ENCODE measurements at regions not wholly inside any gene's neighbourhood (a gene's known extent, or its start where the extent isn't known, plus 50 kb on each side); places are given as distances from the start of the nearest gene placed in this dataset.

GRCh38 chr9:79962150-79962549 is 390.4 kb downstream of the TLE4 start:
- no peak for DNase-seq

GRCh38 chr9:79955300-79955699 is 383.5 kb downstream of the TLE4 start:
- no peak for DNase-seq

- no peak for DNase-seq
These were observed 382.1 kb downstream of the TLE4 start for GRCh38 chr9:79953908-79954307.

DNA sequence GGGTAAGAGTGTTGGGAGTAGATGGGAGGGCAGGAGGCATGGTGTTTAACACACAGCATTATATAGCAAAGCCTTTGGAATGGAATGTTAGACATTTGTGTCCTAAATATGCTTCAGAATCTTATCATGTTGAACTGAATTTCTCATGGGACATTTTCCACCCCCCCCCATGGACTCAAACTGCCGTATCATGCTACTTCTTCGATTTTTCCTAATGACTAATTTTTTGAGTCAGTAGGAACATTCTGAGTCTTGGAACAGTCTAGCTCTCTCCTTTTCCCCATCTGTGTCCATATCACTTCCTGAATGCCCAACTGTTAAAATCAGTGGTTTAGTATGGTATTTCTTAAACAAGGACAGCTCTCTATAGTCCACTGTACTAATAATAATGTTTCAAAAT is 380.6 kb downstream of the TLE4 start:
- DNase-seq, result no peak

- DNase-seq, result no peak
These were observed 374.9 kb downstream of the TLE4 start for GRCh38 chr9:79946712-79947111.

GRCh38 chr9:79945495-79945894 is 373.7 kb downstream of the TLE4 start:
- DNase-seq, result no peak

- no peak for DNase-seq
These were observed 373.3 kb downstream of the TLE4 start for GRCh38 chr9:79945016-79945415.

- no peak for DNase-seq
These were observed 369.2 kb downstream of the TLE4 start for GRCh38 chr9:79940919-79941318.

DNA sequence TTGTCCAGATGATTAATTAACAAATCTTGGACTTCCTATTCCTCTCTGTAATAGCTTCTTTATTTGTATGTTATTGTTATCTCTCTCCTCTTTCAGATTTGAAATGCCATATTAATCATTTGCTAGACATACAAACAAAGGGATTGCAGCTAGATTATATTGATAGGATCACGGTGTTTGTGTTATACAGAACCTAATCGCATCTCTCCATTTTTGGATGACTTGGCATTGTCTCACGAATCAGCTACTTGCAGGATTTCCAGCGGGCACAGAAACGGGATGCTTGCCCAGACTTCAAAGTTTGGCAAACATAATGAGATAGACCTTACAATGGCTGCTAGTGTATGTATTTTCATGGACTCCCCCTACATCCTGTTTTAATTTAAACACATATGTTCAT is 368.1 kb downstream of the TLE4 start:
- no peak for DNase-seq

DNA sequence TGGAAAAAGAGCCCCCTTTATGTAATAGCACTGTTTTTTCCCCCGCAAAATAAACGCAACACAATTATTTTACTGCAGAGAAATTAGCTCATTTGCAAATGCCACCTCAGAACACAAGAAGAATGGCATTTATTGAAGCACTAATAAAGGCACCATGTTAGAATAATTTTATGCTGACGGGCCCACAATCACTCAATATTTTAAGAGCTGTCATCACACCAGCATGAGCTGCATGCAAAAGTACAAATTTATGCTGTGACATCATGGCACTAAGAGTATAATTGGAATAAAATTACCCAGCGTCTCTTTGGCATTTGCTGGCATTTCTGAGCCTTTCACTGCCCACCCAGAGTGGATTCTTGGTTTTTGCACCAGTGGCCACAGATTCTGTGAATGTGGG is 364.6 kb downstream of the TLE4 start:
- no peak for DNase-seq

GRCh38 chr9:79929285-79929684 is 357.5 kb downstream of the TLE4 start:
- DNase-seq, result no peak

DNA sequence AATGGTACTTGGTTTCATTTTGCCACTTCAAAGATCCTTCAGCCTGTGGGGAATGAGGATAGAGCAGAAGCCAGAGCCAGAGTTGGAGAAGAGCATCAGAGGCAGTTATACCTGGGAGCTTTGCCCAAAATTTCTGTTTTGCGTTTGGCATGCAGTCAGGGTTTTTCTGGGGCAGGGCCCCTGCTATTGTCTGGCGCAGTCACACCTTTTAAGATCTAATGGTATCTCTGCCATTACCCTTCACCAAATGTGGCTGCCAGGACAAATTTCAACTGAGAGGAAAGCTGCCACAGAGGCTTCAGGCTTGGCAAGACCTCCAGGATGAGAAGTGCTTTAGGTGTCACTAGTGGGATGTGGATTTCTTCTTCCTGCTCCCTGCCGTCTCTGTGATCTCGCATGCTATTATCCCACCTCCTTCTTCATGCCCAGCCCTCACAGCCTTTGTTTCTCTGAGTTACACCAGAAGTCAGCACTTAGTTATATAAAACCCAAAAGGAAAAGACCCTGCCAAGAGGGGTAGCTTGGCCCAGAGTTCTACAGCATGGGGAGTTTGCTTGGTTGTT is 357.0 kb downstream of the TLE4 start:
- DNase-seq, result no peak

GRCh38 chr9:79925326-79925725 is 353.6 kb downstream of the TLE4 start:
- no peak for DNase-seq

- DNase-seq, result no peak
These were observed 353.1 kb downstream of the TLE4 start for GRCh38 chr9:79924836-79925235.

DNA sequence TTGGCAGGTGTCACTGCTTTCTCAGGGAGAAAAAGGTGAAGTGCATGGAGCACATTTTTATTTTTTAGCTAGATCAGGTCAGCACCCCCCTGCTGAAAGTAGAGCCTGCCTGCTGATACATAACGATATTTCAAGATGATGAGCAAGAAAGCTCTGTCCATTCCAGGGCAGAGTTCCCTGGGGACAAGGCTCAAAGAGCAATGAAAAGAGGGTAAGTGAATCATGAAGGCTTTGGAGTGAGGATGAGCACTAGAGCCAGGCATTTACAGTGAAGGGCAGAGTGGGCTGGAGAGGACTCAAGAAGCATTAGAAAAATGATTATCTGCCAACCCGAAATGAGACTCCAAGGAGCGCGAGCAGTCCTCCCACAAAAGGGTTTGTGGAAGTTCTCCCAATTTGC is 345.7 kb downstream of the TLE4 start:
- no peak for DNase-seq

- no peak for DNase-seq
These were observed 342.1 kb downstream of the TLE4 start for GRCh38 chr9:79913867-79914266.

- no peak for DNase-seq
These were observed 340.7 kb downstream of the TLE4 start for GRCh38 chr9:79912318-79913070.

DNA sequence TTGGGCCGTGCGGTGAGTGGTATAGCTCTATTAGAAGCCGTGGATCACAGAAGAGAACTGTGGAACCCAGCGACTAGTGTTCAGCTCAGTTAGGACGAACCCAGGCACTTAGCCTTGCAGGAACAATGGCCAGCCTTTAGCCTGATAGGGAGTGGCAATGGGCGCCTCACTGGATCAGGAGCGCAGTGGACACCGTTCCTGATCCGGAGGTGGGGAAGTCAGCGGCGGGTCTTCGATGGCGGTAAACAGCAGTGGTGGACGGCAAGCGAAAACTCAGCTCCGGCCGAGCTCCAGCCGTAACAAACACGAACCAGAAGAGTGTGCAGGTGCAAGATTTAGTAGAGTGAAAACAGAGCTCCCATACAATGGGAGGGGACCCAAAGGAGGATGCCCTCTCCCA is 340.0 kb downstream of the TLE4 start:
- DNase-seq, result no peak

DNA sequence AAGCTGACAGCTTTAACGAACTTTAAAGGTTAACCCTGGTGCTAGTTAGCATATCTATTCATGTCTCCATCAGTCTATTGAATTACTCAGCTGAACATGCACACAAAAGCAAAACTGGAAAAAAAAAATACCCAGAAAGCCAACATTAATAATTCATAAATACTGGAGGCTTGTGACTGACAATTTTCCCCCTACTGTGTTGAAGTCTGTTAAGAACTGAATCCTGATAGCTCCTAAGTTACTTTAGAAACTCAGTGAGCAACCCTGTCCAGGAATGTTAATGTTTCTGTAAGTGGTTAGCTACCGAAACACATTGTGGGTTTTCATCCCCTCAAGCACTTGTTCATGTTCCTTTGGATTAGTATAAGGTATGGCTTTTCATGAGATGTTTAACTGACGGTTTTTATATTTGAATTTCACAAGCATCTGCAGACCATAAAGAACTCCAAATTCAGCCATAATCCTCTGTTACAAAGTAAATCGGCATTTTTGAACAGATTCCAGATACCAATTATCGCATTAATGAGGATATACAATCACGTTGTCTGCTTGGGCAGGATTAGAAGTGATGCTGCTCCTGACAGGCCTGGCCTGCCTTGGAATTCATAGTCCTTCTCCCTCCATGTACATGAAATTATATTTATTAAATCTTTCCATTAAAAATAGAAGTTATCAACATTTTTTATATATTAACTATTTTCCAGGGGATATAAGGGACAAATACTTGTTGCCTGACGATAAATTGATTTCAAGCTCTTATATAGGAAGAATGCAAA is 331.2 kb downstream of the TLE4 start:
- no peak for DNase-seq

DNA sequence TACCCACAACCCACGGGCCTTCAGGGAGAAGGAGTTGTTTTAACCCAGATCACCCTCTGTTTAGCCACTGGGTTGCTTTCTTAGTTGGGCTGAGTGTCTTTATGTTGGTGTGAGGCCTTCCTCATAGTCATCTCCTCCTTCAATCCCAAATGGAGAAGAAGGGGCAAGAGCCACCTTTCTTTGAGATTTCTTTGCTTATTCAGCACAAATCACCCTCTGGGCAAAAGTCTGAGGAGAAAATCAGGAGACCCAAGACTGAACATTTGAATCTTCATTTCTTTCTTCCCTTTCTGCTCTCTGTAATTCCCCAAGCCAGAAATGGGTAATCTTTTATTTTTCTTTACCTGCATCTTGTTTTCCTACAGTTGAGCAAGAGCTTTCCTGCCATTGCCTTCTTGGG is 329.0 kb downstream of the TLE4 start:
- no peak for DNase-seq

DNA sequence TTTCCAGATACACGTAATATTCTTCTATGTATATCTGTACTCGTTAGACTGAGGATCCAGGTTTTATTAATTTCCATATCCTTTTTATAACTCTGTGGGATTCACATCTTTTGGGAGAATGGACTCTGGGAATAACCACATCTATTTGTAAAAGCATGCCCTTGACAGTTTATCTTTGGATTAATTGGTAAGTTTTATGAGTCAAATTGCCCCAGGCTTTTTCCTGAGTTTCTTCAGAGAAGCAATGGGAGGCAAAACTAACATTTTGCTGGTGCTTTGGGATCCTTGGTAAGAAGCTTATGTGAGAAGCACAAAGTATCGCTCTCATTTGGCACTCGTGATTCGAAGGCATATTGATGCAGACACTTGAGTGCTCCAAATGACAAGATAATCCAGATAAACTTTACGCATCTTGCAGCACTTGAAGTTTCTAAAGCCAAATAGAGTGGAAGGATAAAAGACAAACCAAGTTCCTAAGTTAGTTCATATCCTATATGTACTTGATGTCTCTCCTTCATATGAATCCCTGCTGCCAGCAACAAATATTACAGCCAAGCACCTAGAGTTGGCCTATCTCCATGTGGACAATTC is 324.7 kb downstream of the TLE4 start:
- no peak for DNase-seq

DNA sequence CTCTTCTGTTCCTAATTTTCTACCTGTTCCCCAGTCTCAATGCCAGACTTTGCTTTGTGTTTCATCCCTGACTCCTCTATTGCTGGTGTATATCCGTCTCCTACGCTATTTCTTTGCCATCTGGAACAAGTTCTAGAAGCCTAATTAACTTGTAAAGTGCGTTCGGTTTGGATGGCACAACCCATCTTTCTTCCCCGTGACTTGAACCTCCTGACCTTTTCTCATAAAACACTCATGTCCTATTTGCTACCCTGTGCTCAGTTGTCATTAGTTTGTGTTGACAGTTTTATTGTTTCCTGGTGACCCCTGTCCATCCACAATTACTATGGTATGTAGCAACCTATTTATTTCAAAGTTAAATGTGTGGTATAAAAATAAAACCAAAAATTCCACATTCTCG is 323.5 kb downstream of the TLE4 start:
- no peak for DNase-seq

DNA sequence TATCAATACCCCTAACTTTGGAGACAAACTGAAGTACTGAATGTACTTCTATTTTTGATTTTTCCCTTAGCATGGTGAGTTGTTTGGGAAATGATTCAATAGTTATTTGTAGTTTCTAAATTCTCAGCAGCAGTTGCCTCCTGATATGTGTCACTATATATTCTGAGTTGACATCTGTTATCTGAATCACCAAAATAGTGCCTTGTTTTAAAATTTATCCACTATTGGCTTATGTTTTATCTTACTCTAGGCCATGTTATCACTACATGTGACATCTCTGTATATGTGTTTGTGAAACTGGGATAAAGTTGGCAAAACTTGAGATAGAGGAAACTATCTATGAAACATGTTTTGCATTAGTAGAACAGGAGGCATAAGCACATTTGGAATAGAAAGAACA is 317.6 kb downstream of the TLE4 start:
- DNase-seq, result no peak
